ENCODE measurements at regions not wholly inside any gene's neighbourhood (a gene's known extent, or its start where the extent isn't known, plus 50 kb on each side); places are given as distances from the start of the nearest gene placed in this dataset.

- no peak for DNase-seq (ENCODE audit: low spot score in 2 of 2, unreplicated experiment in 2 of 2)
- Mint-ChIP-seq H3K36me3 (no peaks in the 10 kb centered on the region), H3K4me3 (no peak overlapping the region), H3K27ac (no peak overlapping the region), H3K4me1 (peaks cover 4% of the 10 kb centered on the region), H3K9me3 (peaks cover 32% of the 10 kb centered on the region), H3K27me3 (ENCODE audit: low read depth) (no peaks in the 10 kb centered on the region)
- TF ChIP-seq CTCF (IDR thresholded peaks at IDR 0.05; ENCODE audit: unreplicated experiment) = no peak
These were observed 163.5 kb downstream of the RNF152 start for GRCh38 chr18:61729322-61729721.

- no peaks in the 10 kb centered on the region for H3K36me3 Mint-ChIP-seq
- no peak for DNase-seq (ENCODE audit: low spot score in 2 of 2, unreplicated experiment in 2 of 2)
- no peak for TF ChIP-seq CTCF (IDR thresholded peaks at IDR 0.05; ENCODE audit: unreplicated experiment)
- no peak overlapping the region for H3K27ac Mint-ChIP-seq
- no peaks in the 10 kb centered on the region for H3K27me3 Mint-ChIP-seq (ENCODE audit: low read depth)
- peaks cover 32% of the 10 kb centered on the region for H3K9me3 Mint-ChIP-seq
- H3K4me1 Mint-ChIP-seq = no peaks in the 10 kb centered on the region
- H3K4me3 Mint-ChIP-seq = no peak overlapping the region
These were observed 165.3 kb downstream of the RNF152 start for GRCh38 chr18:61727241-61728193.

- no peak for DNase-seq (ENCODE audit: low spot score in 2 of 2, unreplicated experiment in 2 of 2)
- Mint-ChIP-seq H3K9me3 (peaks cover 24% of the 10 kb centered on the region), H3K4me3 (no peak overlapping the region), H3K27me3 (ENCODE audit: low read depth) (no peaks in the 10 kb centered on the region), H3K4me1 (no peaks in the 10 kb centered on the region), H3K36me3 (no peaks in the 10 kb centered on the region), H3K27ac (no peak overlapping the region)
- TF ChIP-seq CTCF (IDR thresholded peaks at IDR 0.05; ENCODE audit: unreplicated experiment) = no peak
These were observed 168.3 kb downstream of the RNF152 start for GRCh38 chr18:61724532-61724931.

GRCh38 chr18:61722247-61722646 is 170.6 kb downstream of the RNF152 start:
- Mint-ChIP-seq H3K27ac (no peak overlapping the region), H3K4me3 (no peak overlapping the region), H3K4me1 (no peaks in the 10 kb centered on the region), H3K9me3 (peaks cover 24% of the 10 kb centered on the region), H3K36me3 (no peaks in the 10 kb centered on the region), H3K27me3 (ENCODE audit: low read depth) (no peaks in the 10 kb centered on the region)
- no peak for TF ChIP-seq CTCF (IDR thresholded peaks at IDR 0.05; ENCODE audit: unreplicated experiment)
- DNase-seq (ENCODE audit: low spot score in 2 of 2, unreplicated experiment in 2 of 2) = no peak

GRCh38 chr18:61720496-61720895 is 172.3 kb downstream of the RNF152 start:
- Mint-ChIP-seq H3K4me1 (no peaks in the 10 kb centered on the region), H3K4me3 (no peak overlapping the region), H3K27me3 (ENCODE audit: low read depth) (no peaks in the 10 kb centered on the region), H3K36me3 (no peaks in the 10 kb centered on the region), H3K27ac (no peak overlapping the region), H3K9me3 (peaks cover 7% of the 10 kb centered on the region)
- DNase-seq (ENCODE audit: low spot score in 2 of 2, unreplicated experiment in 2 of 2) = no peak
- no peak for TF ChIP-seq CTCF (IDR thresholded peaks at IDR 0.05; ENCODE audit: unreplicated experiment)
